Trophoblast cell (in vitro differentiated cells and primary cell): ENCODE measurements at regions not wholly inside any gene's neighbourhood (a gene's known extent, or its start where the extent isn't known, plus 50 kb on each side); places are given as distances from the start of the nearest gene placed in this dataset.

Experiments
- DNase-seq, 2 donors: peaks; one replicate each; pipeline ENCODE4 v3.0.0-alpha.2; 2016
- H2AFZ ChIP-seq: 2 replicates; pipeline ENCODE4 v1.6.1; 2013; ENCODE audit warnings: low read length, moderate library complexity, mild to moderate bottlenecking; ENCODE audit not compliant: insufficient read depth, poor library complexity
- H2AK5ac ChIP-seq: 2 replicates; pipeline ENCODE4 v1.6.1; 2013; ENCODE audit warnings: mild to moderate bottlenecking, low read length
- H2BK120ac ChIP-seq: 2 replicates; pipeline ENCODE4 v1.6.1; 2013; ENCODE audit warnings: low read length, mild to moderate bottlenecking, moderate library complexity; ENCODE audit not compliant: insufficient read depth, poor library complexity
- H2BK12ac ChIP-seq: 2 replicates; pipeline ENCODE4 v1.6.1; 2013; ENCODE audit warnings: mild to moderate bottlenecking, low read length, moderate library complexity
- H2BK5ac ChIP-seq: 2 replicates; pipeline ENCODE4 v1.6.1; 2013; ENCODE audit warnings: low read length, low read depth, moderate library complexity, mild to moderate bottlenecking; ENCODE audit not compliant: poor library complexity
- H3K14ac ChIP-seq: 2 replicates; pipeline ENCODE4 v1.6.1; 2013; ENCODE audit warnings: mild to moderate bottlenecking, low read length
- H3K18ac ChIP-seq: 2 replicates; pipeline ENCODE4 v1.6.1; 2013; ENCODE audit warnings: mild to moderate bottlenecking, low read length
- H3K23ac ChIP-seq: 2 replicates; pipeline ENCODE4 v1.6.1; 2013; ENCODE audit warnings: low read length
- H3K27ac ChIP-seq: 2 replicates; pipeline ENCODE4 v1.5.1; 2013; ENCODE audit warnings: low read depth, mild to moderate bottlenecking, inconsistent platforms, low read length, moderate library complexity
- H3K27me3 ChIP-seq: 2 replicates; pipeline ENCODE4 v1.6.1; 2013; ENCODE audit warnings: inconsistent platforms, mild to moderate bottlenecking, low read length, moderate library complexity; ENCODE audit not compliant: insufficient read depth
- H3K36me3 ChIP-seq, 2 experiments: 1 replicate in 1 of 2; 2 replicates in 1 of 2; pipeline ENCODE4 v1.6.1; 2013; ENCODE audit warnings: low read length in 2 of 2, mild to moderate bottlenecking in 2 of 2, moderate library complexity in 1 of 2; ENCODE audit not compliant: insufficient read depth in 2 of 2, control insufficient read depth in 1 of 2
- H3K4ac ChIP-seq: 2 replicates; pipeline ENCODE4 v1.6.1; 2013; ENCODE audit warnings: low read depth, mild to moderate bottlenecking, low read length, moderate library complexity
- H3K4me1 ChIP-seq, 2 experiments: 1 replicate in 1 of 2; 2 replicates in 1 of 2; pipeline ENCODE4 v1.6.1; 2013; ENCODE audit warnings: low read length in 2 of 2, mild to moderate bottlenecking in 2 of 2, moderate library complexity in 1 of 2; ENCODE audit not compliant: insufficient read depth in 2 of 2, control insufficient read depth in 1 of 2
- H3K4me2 ChIP-seq: 2 replicates; pipeline ENCODE4 v1.6.1; 2013; ENCODE audit warnings: inconsistent platforms, mild to moderate bottlenecking, low read length, moderate library complexity
- H3K4me3 ChIP-seq: 2 replicates; pipeline ENCODE4 v1.5.1; 2013; ENCODE audit warnings: mild to moderate bottlenecking, low read depth, low read length, inconsistent platforms
- H3K79me1 ChIP-seq: one replicate; pipeline ENCODE4 v1.6.1; 2013; ENCODE audit warnings: low read length
- H3K79me2 ChIP-seq: 2 replicates; pipeline ENCODE4 v1.6.1; 2013; ENCODE audit warnings: low read length, mild to moderate bottlenecking; ENCODE audit not compliant: control insufficient read depth, insufficient read depth, poor library complexity
- H3K9ac ChIP-seq: 2 replicates; pipeline ENCODE4 v1.6.1; 2013; ENCODE audit warnings: mild to moderate bottlenecking, low read length
- H3K9me3 ChIP-seq: 2 replicates; pipeline ENCODE4 v1.6.1; 2013; ENCODE audit warnings: low read depth, mild to moderate bottlenecking, control low read depth, inconsistent platforms, low read length; ENCODE audit not compliant: insufficient read depth
- H4K12ac ChIP-seq: 2 replicates; pipeline ENCODE4 v1.6.1; 2013; ENCODE audit warnings: low read depth, mild to moderate bottlenecking, low read length, moderate library complexity
- H4K8ac ChIP-seq: 2 replicates; pipeline ENCODE4 v1.6.1; 2013; ENCODE audit warnings: low read depth, mild to moderate bottlenecking, low read length, moderate library complexity
- H4K91ac ChIP-seq: one replicate; pipeline ENCODE4 v1.6.1; 2013; ENCODE audit warnings: low read depth, mild to moderate bottlenecking, low read length, moderate library complexity
- WGBS: extraction: QIAGEN DNeasy Blood & Tissue Kit; methylation state at CpG from one replicate; pipeline ENCODE4 v1.1.7; 2013; ENCODE audit warnings: missing lambda C conversion rate; ENCODE audit not compliant: insufficient read length, insufficient coverage; ENCODE audit errors: extremely low coverage; 5-methylcytosine and 5-hydroxymethylcytosine counted together

- H3K14ac ChIP-seq: no peak overlapping the region
- H3K9me3 ChIP-seq: no peaks in the 10 kb centered on the region
- H2AFZ ChIP-seq: no peak overlapping the region
- no peak overlapping the region for H3K9ac ChIP-seq
- H4K12ac ChIP-seq: no peak overlapping the region
- H3K79me1 ChIP-seq: no peaks in the 10 kb centered on the region
- H2BK120ac ChIP-seq: no peak overlapping the region
- no peak for DNase-seq
- H3K4me3 ChIP-seq: no peak overlapping the region
- no peaks in the 10 kb centered on the region for H3K27me3 ChIP-seq
- no CpG with 5 or more reads among the region's 28 CpGs for WGBS
- H4K8ac ChIP-seq: no peak overlapping the region
- no peak overlapping the region for H2BK5ac ChIP-seq
- H3K18ac ChIP-seq: no peak overlapping the region
- no peak overlapping the region for H4K91ac ChIP-seq
- no peaks in the 10 kb centered on the region for H3K36me3 ChIP-seq
- no peak overlapping the region for H3K23ac ChIP-seq
- H3K4ac ChIP-seq: no peak overlapping the region
- H3K4me1 ChIP-seq: no peaks in the 10 kb centered on the region
- H2BK12ac ChIP-seq: no peak overlapping the region
- H3K79me2 ChIP-seq: no peaks in the 10 kb centered on the region
- H3K4me2 ChIP-seq: no peak overlapping the region
- no peak overlapping the region for H3K27ac ChIP-seq
- no peak overlapping the region for H2AK5ac ChIP-seq
These were observed 59.2 kb upstream of the B3GAT1 start for GRCh38 chr11:134471087-134471715.

GRCh38 chr11:134470238-134470637, 58.2 kb upstream of the B3GAT1 start:
- no peaks in the 10 kb centered on the region for H3K9me3 ChIP-seq
- H4K8ac ChIP-seq: no peak overlapping the region
- no peak overlapping the region for H3K14ac ChIP-seq
- H2AK5ac ChIP-seq: no peak overlapping the region
- no peak overlapping the region for H2AFZ ChIP-seq
- DNase-seq: no peak
- H2BK5ac ChIP-seq: no peak overlapping the region
- H3K18ac ChIP-seq: no peak overlapping the region
- no peak overlapping the region for H3K4me3 ChIP-seq
- no peaks in the 10 kb centered on the region for H3K79me1 ChIP-seq
- no peak overlapping the region for H2BK120ac ChIP-seq
- no peak overlapping the region for H4K91ac ChIP-seq
- no peak overlapping the region for H4K12ac ChIP-seq
- no peaks in the 10 kb centered on the region for H3K4me1 ChIP-seq
- H2BK12ac ChIP-seq: no peak overlapping the region
- no CpG with 5 or more reads among the region's 6 CpGs for WGBS
- H3K36me3 ChIP-seq: no peaks in the 10 kb centered on the region
- H3K79me2 ChIP-seq: no peaks in the 10 kb centered on the region
- H3K27me3 ChIP-seq: no peaks in the 10 kb centered on the region
- H3K4ac ChIP-seq: no peak overlapping the region
- no peak overlapping the region for H3K4me2 ChIP-seq
- no peak overlapping the region for H3K27ac ChIP-seq
- H3K23ac ChIP-seq: no peak overlapping the region
- no peak overlapping the region for H3K9ac ChIP-seq

GRCh38 chr11:134469627-134470026, 57.6 kb upstream of the B3GAT1 start:
- Histone ChIP-seq H2AK5ac (no peak overlapping the region), H3K4me1 (no peaks in the 10 kb centered on the region), H2BK5ac (no peak overlapping the region), H4K12ac (no peak overlapping the region), H3K14ac (no peak overlapping the region), H3K36me3 (no peaks in the 10 kb centered on the region), H3K23ac (no peak overlapping the region), H3K27ac (no peak overlapping the region), H2BK120ac (no peak overlapping the region), H3K9me3 (no peaks in the 10 kb centered on the region), H2AFZ (no peak overlapping the region), H4K91ac (no peak overlapping the region), H3K79me1 (no peaks in the 10 kb centered on the region), H3K4me3 (no peak overlapping the region), H2BK12ac (no peak overlapping the region), H3K27me3 (no peaks in the 10 kb centered on the region), H3K4ac (no peak overlapping the region), H3K4me2 (no peak overlapping the region), H3K79me2 (no peaks in the 10 kb centered on the region), H3K18ac (no peak overlapping the region), H3K9ac (no peak overlapping the region), H4K8ac (no peak overlapping the region)
- no CpG with 5 or more reads among the region's 3 CpGs for WGBS
- peak in 1 of 2 donors; percentile 18 for DNase-seq

- no peak overlapping the region for H3K14ac ChIP-seq
- H2BK120ac ChIP-seq: no peak overlapping the region
- H3K4me3 ChIP-seq: no peak overlapping the region
- peak in 1 of 2 donors; percentile 33 for DNase-seq
- H2BK5ac ChIP-seq: no peak overlapping the region
- H3K27ac ChIP-seq: no peak overlapping the region
- H2AFZ ChIP-seq: no peak overlapping the region
- H3K4me1 ChIP-seq: no peaks in the 10 kb centered on the region
- H3K9ac ChIP-seq: no peak overlapping the region
- H4K91ac ChIP-seq: no peak overlapping the region
- H3K9me3 ChIP-seq: no peaks in the 10 kb centered on the region
- no peaks in the 10 kb centered on the region for H3K79me1 ChIP-seq
- no peaks in the 10 kb centered on the region for H3K36me3 ChIP-seq
- no peak overlapping the region for H3K23ac ChIP-seq
- no peaks in the 10 kb centered on the region for H3K27me3 ChIP-seq
- no peak overlapping the region for H3K18ac ChIP-seq
- no peak overlapping the region for H2AK5ac ChIP-seq
- no peak overlapping the region for H3K4me2 ChIP-seq
- no peak overlapping the region for H4K12ac ChIP-seq
- WGBS: no CpG with 5 or more reads among the region's 3 CpGs
- H2BK12ac ChIP-seq: no peak overlapping the region
- H3K4ac ChIP-seq: no peak overlapping the region
- no peaks in the 10 kb centered on the region for H3K79me2 ChIP-seq
- H4K8ac ChIP-seq: no peak overlapping the region
These were observed 56.8 kb upstream of the B3GAT1 start for GRCh38 chr11:134468796-134469195.
